Hepatocyte (in vitro differentiated cells): ENCODE measurements at regions not wholly inside any gene's neighbourhood (a gene's known extent, or its start where the extent isn't known, plus 50 kb on each side); places are given as distances from the start of the nearest gene placed in this dataset.

Experiments
- DNase-seq: peaks from one replicate; pipeline ENCODE4 v3.0.0-alpha.2; 2016; ENCODE audit warnings: low spot score
- H2AFZ ChIP-seq: fragments of 200-600 bp; sonication (generic); 2 replicates; pipeline ENCODE4 v1.6.0; 2016; ENCODE audit warnings: antibody characterized with exemption, mild to moderate bottlenecking
- H3K27ac ChIP-seq: fragments of 200-600 bp; sonication (generic); 2 replicates; pipeline ENCODE4 v1.5.1; 2016; ENCODE audit warnings: mild to moderate bottlenecking
- H3K27me3 ChIP-seq: fragments of 200-600 bp; sonication (generic); 2 replicates; pipeline ENCODE4 v1.6.1; 2016
- H3K36me3 ChIP-seq: fragments of 200-600 bp; sonication (generic); replicated peaks from 2 replicates; pipeline ENCODE4 v1.5.1; 2016; ENCODE audit warnings: low read depth; ENCODE audit not compliant: insufficient read depth
- H3K4me1 ChIP-seq: fragments of 200-600 bp; sonication (generic); 2 replicates; pipeline ENCODE4 v1.5.1; 2016; ENCODE audit warnings: mild to moderate bottlenecking, moderate library complexity; ENCODE audit not compliant: insufficient read depth
- H3K4me2 ChIP-seq: fragments of 200-600 bp; sonication (generic); 2 replicates; pipeline ENCODE4 v1.6.0; 2016
- H3K4me3 ChIP-seq: fragments of 200-600 bp; sonication (generic); 2 replicates; pipeline ENCODE4 v1.5.1; 2016; ENCODE audit warnings: mild to moderate bottlenecking
- H3K79me2 ChIP-seq: fragments of 200-600 bp; sonication (generic); 2 replicates; pipeline ENCODE4 v1.6.0; 2017; ENCODE audit warnings: mild to moderate bottlenecking
- H3K9me2 ChIP-seq: fragments of 200-600 bp; sonication (generic); replicated peaks from 2 replicates; pipeline ENCODE4 v1.6.0; 2017; ENCODE audit warnings: mild to moderate bottlenecking; ENCODE audit not compliant: insufficient read depth
- H3K9me3 ChIP-seq: fragments of 200-600 bp; sonication (generic); 2 replicates; pipeline ENCODE4 v1.5.1; 2016; ENCODE audit warnings: low read depth, mild to moderate bottlenecking
- H4K20me1 ChIP-seq: fragments of 200-600 bp; sonication (generic); 2 replicates; pipeline ENCODE4 v1.6.0; 2016; ENCODE audit warnings: mild to moderate bottlenecking; ENCODE audit not compliant: insufficient read depth, poor library complexity, severe bottlenecking
- EZH2 ChIP-seq: fragments of 200-600 bp; sonication (generic); IDR thresholded peaks from 2 replicates; pipeline ENCODE4 v1.6.1; 2016; ENCODE audit warnings: antibody characterized with exemption, mild to moderate bottlenecking, borderline replicate concordance
- EZH2phosphoT487 ChIP-seq: fragments of 200-600 bp; sonication (generic); IDR thresholded peaks from one replicate; pipeline ENCODE4 v1.6.1; 2018; ENCODE audit warnings: antibody characterized with exemption, mild to moderate bottlenecking, low read depth, moderate library complexity; ENCODE audit not compliant: unreplicated experiment, severe bottlenecking
- WGBS: methylation state at CpG from one replicate; pipeline ENCODE4 v1.1.6; 2016; ENCODE audit warnings: low lambda C conversion rate; ENCODE audit errors: missing lambda C conversion rate; 5-methylcytosine and 5-hydroxymethylcytosine counted together
- TF ChIP-seq, protein P1 (sequence below): fragments of 200-600 bp; sonication (generic); IDR thresholded peaks from 2 replicates; pipeline ENCODE4 v1.5.1; 2016; ENCODE audit warnings: antibody characterized with exemption, mild to moderate bottlenecking; ENCODE audit not compliant: poor library complexity

DNA sequence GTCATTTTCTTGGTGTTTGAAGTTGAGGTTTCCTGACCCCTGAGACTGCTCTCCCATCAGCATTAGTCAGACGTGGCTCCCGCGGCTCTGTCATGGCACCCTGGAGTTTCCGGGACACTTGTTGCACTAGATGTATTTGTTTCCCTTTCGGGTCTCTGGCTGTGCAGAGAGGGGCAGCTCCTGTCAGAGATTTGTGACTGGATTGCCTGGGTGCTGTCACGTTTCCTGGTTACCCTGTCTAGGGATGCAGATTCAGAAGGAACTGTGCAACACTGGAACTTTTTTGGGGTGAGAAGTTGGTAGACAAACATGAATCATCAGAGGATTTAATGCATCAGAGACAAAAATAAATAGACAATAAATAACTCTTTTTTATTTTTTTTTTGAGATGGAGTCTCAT lies 431.8 kb upstream of the MAN1A1 start:
- Histone ChIP-seq H4K20me1 (no peaks in the 10 kb centered on the region), H3K36me3 (no peaks in the 10 kb centered on the region), H2AFZ (no peak overlapping the region), H3K4me1 (no peaks in the 10 kb centered on the region), H3K27me3 (no peaks in the 10 kb centered on the region), H3K9me3 (no peaks in the 10 kb centered on the region), H3K27ac (no peak overlapping the region), H3K4me2 (no peak overlapping the region), H3K9me2 (no peaks in the 10 kb centered on the region), H3K4me3 (no peak overlapping the region), H3K79me2 (no peaks in the 10 kb centered on the region)
- DNase-seq: no peak
- no peak for TF ChIP-seq EZH2
- TF ChIP-seq, protein P1, sequence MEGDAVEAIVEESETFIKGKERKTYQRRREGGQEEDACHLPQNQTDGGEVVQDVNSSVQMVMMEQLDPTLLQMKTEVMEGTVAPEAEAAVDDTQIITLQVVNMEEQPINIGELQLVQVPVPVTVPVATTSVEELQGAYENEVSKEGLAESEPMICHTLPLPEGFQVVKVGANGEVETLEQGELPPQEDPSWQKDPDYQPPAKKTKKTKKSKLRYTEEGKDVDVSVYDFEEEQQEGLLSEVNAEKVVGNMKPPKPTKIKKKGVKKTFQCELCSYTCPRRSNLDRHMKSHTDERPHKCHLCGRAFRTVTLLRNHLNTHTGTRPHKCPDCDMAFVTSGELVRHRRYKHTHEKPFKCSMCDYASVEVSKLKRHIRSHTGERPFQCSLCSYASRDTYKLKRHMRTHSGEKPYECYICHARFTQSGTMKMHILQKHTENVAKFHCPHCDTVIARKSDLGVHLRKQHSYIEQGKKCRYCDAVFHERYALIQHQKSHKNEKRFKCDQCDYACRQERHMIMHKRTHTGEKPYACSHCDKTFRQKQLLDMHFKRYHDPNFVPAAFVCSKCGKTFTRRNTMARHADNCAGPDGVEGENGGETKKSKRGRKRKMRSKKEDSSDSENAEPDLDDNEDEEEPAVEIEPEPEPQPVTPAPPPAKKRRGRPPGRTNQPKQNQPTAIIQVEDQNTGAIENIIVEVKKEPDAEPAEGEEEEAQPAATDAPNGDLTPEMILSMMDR: no peak
- no peak for TF ChIP-seq EZH2phosphoT487
- 91% methylated on average over 6 of the region's 6 CpGs for WGBS

DNA sequence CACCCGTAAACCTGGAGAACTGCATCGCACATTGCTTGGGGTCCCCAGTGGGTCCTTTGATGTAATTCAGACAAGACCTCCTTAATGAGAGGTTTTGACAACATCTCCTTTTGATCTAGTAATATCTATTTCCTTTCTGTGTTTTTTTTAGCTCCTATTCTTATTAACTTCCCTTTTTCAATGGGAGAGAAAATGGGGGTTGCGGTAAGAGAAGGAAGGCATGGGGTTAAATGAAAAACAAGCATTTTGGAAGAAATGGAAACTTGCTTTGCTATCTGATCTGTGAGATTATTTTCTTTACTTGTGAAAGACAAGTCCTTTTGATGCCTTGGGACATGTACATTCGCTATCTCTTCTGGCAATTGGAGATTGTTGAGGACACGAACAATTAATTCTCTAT lies 418.6 kb upstream of the MAN1A1 start:
- Histone ChIP-seq H3K4me2 (no peak overlapping the region), H3K27ac (no peak overlapping the region), H3K79me2 (no peaks in the 10 kb centered on the region), H3K4me3 (no peak overlapping the region), H3K4me1 (no peaks in the 10 kb centered on the region), H3K9me3 (no peaks in the 10 kb centered on the region), H2AFZ (no peak overlapping the region), H3K9me2 (no peaks in the 10 kb centered on the region), H3K27me3 (no peaks in the 10 kb centered on the region), H3K36me3 (no peaks in the 10 kb centered on the region), H4K20me1 (no peaks in the 10 kb centered on the region)
- TF ChIP-seq EZH2 (no peak), EZH2phosphoT487 (no peak)
- TF ChIP-seq, protein P1: no peak
- 84% methylated on average over 5 of the region's 5 CpGs for WGBS
- no peak for DNase-seq

DNA sequence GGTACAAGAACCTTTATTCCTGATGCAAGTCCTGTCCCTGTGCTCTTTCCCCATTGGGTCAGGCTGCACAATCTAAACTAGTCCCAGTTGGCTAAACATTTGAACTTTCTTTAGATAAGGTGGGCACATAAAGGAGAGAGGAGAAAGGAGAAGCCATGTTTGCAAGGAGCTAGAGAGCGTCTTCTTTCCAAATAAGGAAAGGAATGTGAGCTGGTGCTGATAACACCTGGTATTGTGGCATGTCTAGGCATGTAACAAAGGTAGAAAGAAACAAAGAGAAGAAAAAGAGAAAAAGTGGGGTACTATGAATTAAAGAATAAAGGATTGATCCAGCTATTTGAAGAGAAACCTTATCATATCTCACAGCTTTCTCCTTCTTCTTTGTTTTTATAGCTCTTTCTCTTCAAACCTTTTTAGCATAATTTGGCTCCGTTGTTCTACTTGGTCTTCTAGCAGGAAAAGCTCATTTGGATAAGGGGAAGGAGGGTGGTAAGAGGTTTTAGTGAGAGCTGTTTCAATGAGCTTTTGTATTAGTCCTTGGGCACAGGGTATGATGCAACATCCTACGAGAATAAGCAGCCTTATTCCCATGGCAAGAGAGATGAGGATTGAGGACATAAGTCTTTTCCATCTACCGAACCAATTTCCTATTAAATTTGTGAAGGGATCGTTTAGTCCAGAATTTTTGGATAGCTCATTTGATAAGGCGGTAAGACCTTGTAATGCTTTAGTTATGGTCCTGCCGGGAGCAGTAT lies 415.5 kb upstream of the MAN1A1 start:
- Histone ChIP-seq H3K4me2 (no peak overlapping the region), H3K9me2 (no peaks in the 10 kb centered on the region), H3K36me3 (no peaks in the 10 kb centered on the region), H3K27me3 (no peaks in the 10 kb centered on the region), H2AFZ (no peak overlapping the region), H4K20me1 (no peaks in the 10 kb centered on the region), H3K9me3 (no peaks in the 10 kb centered on the region), H3K4me3 (no peak overlapping the region), H3K27ac (no peak overlapping the region), H3K4me1 (no peaks in the 10 kb centered on the region), H3K79me2 (no peaks in the 10 kb centered on the region)
- TF ChIP-seq EZH2: no peak
- TF ChIP-seq, protein P1: no peak
- no peak for TF ChIP-seq EZH2phosphoT487
- 88% methylated on average over 7 of the region's 7 CpGs for WGBS
- DNase-seq: no peak
